MM.1S (cell line): ENCODE measurements at regions not wholly inside any gene's neighbourhood (a gene's known extent, or its start where the extent isn't known, plus 50 kb on each side); places are given as distances from the start of the nearest gene placed in this dataset.

Source experiments
- DNase-seq: peaks from one replicate; pipeline ENCODE4 v3.0.0-alpha.2; 2015
- H2AFZ ChIP-seq: fragments of 300-600 bp; sonication (generic); 2 replicates; pipeline ENCODE4 v1.6.0; 2016; ENCODE audit warnings: antibody characterized with exemption, low read length
- H3F3A ChIP-seq: fragments of 300-600 bp; sonication (generic); 2 replicates; pipeline ENCODE4 v1.6.1; 2016; ENCODE audit warnings: mild to moderate bottlenecking, antibody characterized with exemption, low read length, moderate library complexity, mixed read lengths; ENCODE audit not compliant: insufficient read depth
- H3K27ac ChIP-seq: fragments of 300-600 bp; sonication (generic); 2 replicates; pipeline ENCODE4 v1.5.1; 2016; ENCODE audit warnings: mild to moderate bottlenecking, low read length
- H3K27me3 ChIP-seq: fragments of 300-600 bp; sonication (generic); replicated peaks from 2 replicates; pipeline ENCODE4 v1.6.0; 2016; ENCODE audit warnings: low read length; ENCODE audit not compliant: insufficient read depth
- H3K36me3 ChIP-seq: fragments of 300-600 bp; sonication (generic); replicated peaks from 2 replicates; pipeline ENCODE4 v1.6.1; 2016; ENCODE audit warnings: mild to moderate bottlenecking, low read length, mixed read lengths; ENCODE audit not compliant: insufficient read depth
- H3K4me1 ChIP-seq: fragments of 300-600 bp; sonication (generic); 2 replicates; pipeline ENCODE4 v1.6.1; 2016; ENCODE audit warnings: low read length, mixed read lengths
- H3K4me2 ChIP-seq: fragments of 300-600 bp; sonication (generic); 2 replicates; pipeline ENCODE4 v1.6.0; 2016; ENCODE audit warnings: low read depth, low read length
- H3K4me3 ChIP-seq: fragments of 300-600 bp; sonication (generic); 2 replicates; pipeline ENCODE4 v1.5.1; 2016; ENCODE audit warnings: low read length, mixed read lengths
- H3K79me2 ChIP-seq: fragments of 300-600 bp; sonication (generic); 2 replicates; pipeline ENCODE4 v1.6.1; 2016; ENCODE audit warnings: mixed run types, low read length, mixed read lengths
- H3K9ac ChIP-seq: fragments of 300-600 bp; sonication (generic); 2 replicates; pipeline ENCODE4 v1.6.1; 2016; ENCODE audit warnings: low read length, mixed read lengths
- H3K9me2 ChIP-seq: fragments of 300-600 bp; sonication (generic); replicated peaks from 2 replicates; pipeline ENCODE4 v1.6.1; 2016; ENCODE audit warnings: mild to moderate bottlenecking, low read length, mixed read lengths; ENCODE audit not compliant: insufficient read depth
- H3K9me3 ChIP-seq: fragments of 300-600 bp; sonication (generic); replicated peaks from 2 replicates; pipeline ENCODE4 v1.6.1; 2016; ENCODE audit warnings: mild to moderate bottlenecking, low read length, mixed read lengths; ENCODE audit not compliant: insufficient read depth
- H4K20me1 ChIP-seq: fragments of 300-600 bp; sonication (generic); 2 replicates; pipeline ENCODE4 v1.6.1; 2016; ENCODE audit warnings: mild to moderate bottlenecking, low read length, moderate library complexity, mixed read lengths; ENCODE audit not compliant: insufficient read depth
- CTCF ChIP-seq: fragments of 300-600 bp; sonication (generic); IDR thresholded peaks from 2 replicates; pipeline ENCODE4 v1.5.1; 2016; ENCODE audit warnings: antibody characterized with exemption, low read length, mixed read lengths
- EZH2 ChIP-seq: fragments of 300-600 bp; sonication (generic); optimal IDR thresholded peaks from 2 replicates; pipeline ENCODE3; 2017; ENCODE audit warnings: low read depth, mild to moderate bottlenecking, antibody characterized with exemption, low read length, mixed read lengths
- EZH2phosphoT487 ChIP-seq: fragments of 300-600 bp; sonication (generic); IDR thresholded peaks from 2 replicates; pipeline ENCODE4 v1.6.1; 2018; ENCODE audit warnings: antibody characterized with exemption, low read length

DNA sequence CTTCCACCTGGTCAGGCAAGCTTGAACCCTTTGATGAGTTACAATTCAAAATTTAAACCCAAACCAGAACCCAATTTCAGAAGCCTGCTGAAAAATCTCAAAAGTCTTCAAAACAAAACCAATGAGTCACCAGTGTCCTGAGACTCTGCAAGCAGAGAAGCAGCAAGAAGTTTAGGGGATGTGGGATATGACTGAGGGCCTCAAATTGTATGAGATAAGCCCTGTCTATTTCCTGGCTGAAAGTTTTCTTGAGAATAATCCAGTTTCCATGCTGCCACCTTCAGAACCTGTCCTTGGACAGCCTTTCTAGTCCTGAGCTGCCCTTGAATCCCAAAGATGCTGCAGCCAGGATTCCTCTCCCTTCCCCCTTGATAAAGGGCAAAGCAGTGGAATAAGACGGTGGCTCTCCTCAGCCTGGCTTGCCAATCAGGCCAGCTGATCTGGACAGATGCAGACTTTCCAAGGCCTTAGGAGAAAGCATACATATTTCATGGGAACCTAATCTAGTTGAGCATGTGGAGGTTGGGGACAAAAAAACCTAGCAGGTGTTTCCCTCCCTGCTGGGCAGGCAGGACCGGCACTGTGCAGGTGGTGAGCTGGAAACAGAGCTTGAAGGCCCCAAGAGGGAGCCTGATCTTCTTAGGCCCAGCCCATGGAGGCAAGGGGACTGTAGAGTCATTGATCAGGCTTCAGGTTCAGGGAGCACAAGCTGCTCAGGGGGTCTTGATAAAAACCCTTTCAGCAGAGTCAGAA is 278.0 kb upstream of the MGAT5 start:
- Histone ChIP-seq H3K27ac (peak overlapping the region; percentile 24; the same call in 1 of the 2 replicates), H3F3A (no peaks in the 10 kb centered on the region), H3K27me3 (no peaks in the 10 kb centered on the region), H2AFZ (no peak overlapping the region), H3K9ac (no peak overlapping the region), H3K4me3 (no peak overlapping the region), H3K79me2 (no peaks in the 10 kb centered on the region), H3K36me3 (no peaks in the 10 kb centered on the region), H3K9me3 (no peaks in the 10 kb centered on the region), H4K20me1 (no peaks in the 10 kb centered on the region), H3K4me1 (peaks cover 26% of the 10 kb centered on the region), H3K9me2 (no peaks in the 10 kb centered on the region), H3K4me2 (no peak overlapping the region)
- TF ChIP-seq EZH2 = no peak
- TF ChIP-seq CTCF = no peak
- TF ChIP-seq EZH2phosphoT487 = no peak
- DNase-seq = peak; percentile 41

- Histone ChIP-seq H2AFZ (no peak overlapping the region), H3K4me3 (no peak overlapping the region), H3K4me2 (no peak overlapping the region), H3K9ac (no peak overlapping the region), H3K79me2 (no peaks in the 10 kb centered on the region), H3K9me3 (no peaks in the 10 kb centered on the region), H3K27ac (no peak overlapping the region), H3K27me3 (no peaks in the 10 kb centered on the region), H3K4me1 (peaks cover 26% of the 10 kb centered on the region), H3K9me2 (no peaks in the 10 kb centered on the region), H4K20me1 (no peaks in the 10 kb centered on the region), H3K36me3 (no peaks in the 10 kb centered on the region), H3F3A (no peaks in the 10 kb centered on the region)
- TF ChIP-seq EZH2 = no peak
- TF ChIP-seq EZH2phosphoT487 = no peak
- TF ChIP-seq CTCF = no peak
- DNase-seq = no peak
These were observed 277.2 kb upstream of the MGAT5 start for GRCh38 chr2:133976659-133977058.

DNA sequence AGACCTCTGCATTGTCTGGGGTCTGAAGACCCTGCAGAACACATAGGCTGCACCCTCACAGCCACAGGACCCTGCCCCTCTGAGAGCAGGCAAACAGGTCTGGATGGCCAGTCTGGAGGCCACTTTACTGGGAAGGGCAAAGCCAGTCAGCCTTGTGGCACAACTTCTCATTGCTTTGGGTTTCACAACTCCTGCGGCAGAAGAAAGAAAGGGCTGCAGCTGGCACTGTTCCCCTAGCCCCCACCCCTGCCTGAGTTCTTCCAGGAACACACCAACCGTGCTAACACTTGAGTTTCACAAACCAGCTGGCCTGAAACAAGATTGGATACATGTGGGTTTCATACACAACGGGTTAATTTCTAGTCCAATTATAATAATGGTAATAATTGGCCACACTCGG is 276.5 kb upstream of the MGAT5 start:
- Histone ChIP-seq H3K9me3 (no peaks in the 10 kb centered on the region), H3K4me1 (peaks cover 26% of the 10 kb centered on the region), H3K27me3 (no peaks in the 10 kb centered on the region), H2AFZ (no peak overlapping the region), H3F3A (no peaks in the 10 kb centered on the region), H3K9me2 (no peaks in the 10 kb centered on the region), H3K27ac (no peak overlapping the region), H3K4me2 (no peak overlapping the region), H3K36me3 (no peaks in the 10 kb centered on the region), H3K9ac (no peak overlapping the region), H3K79me2 (no peaks in the 10 kb centered on the region), H4K20me1 (no peaks in the 10 kb centered on the region), H3K4me3 (no peak overlapping the region)
- peak; percentile 31 for DNase-seq
- TF ChIP-seq EZH2phosphoT487 = no peak
- TF ChIP-seq CTCF = no peak
- TF ChIP-seq EZH2 = no peak
